ENCODE measurements at regions not wholly inside any gene's neighbourhood (a gene's known extent, or its start where the extent isn't known, plus 50 kb on each side); places are given as distances from the start of the nearest gene placed in this dataset.

DNA sequence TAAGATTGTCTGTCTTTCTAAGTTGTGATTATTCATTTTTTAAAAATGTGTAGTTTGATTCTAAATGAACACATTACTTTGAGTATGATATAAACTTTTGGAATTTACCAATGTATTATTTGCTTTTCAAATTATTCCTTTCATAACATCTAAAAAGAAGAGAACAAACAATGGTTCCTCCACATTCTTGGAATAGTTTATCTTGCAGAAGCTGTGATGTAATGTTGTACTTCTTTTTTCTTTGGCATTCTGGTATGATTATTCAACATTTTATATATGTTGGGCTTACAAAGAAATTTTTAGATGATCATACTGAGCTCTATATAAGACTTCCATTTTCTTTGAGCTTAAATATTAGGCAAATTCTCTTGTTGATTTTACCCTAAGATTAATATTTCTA, 419.2 kb downstream of the DIPK2A start:
- no peak overlapping the region for H3K4me2 ChIP-seq
- intact Hi-C loops (cut with micrococcal nuclease; ENCODE audit: unreplicated experiment): no loop called here
- H3K27ac ChIP-seq: no peak overlapping the region
- H3K4me1 ChIP-seq (replicated peaks; ENCODE audit: insufficient read depth): peaks cover 12% of the 10 kb centered on the region
- H3K9me3 ChIP-seq (ENCODE audit: insufficient read depth, low read depth): no peaks in the 10 kb centered on the region; the same call in 1 of the 2 replicates
- H3F3A ChIP-seq (ENCODE audit: insufficient read depth, low read depth): no peaks in the 10 kb centered on the region
- no peak overlapping the region for H2AFZ ChIP-seq
- H3K36me3 ChIP-seq (ENCODE audit: low read depth): no peaks in the 10 kb centered on the region
- CTCF ChIA-PET: no interaction called here
- peak in 1 of 2 experiments; percentile 36 for DNase-seq
- TF ChIP-seq EZH2 (IDR thresholded peaks at IDR 0.05; ENCODE audit: low read depth): no peak
- TF ChIP-seq, protein P1, sequence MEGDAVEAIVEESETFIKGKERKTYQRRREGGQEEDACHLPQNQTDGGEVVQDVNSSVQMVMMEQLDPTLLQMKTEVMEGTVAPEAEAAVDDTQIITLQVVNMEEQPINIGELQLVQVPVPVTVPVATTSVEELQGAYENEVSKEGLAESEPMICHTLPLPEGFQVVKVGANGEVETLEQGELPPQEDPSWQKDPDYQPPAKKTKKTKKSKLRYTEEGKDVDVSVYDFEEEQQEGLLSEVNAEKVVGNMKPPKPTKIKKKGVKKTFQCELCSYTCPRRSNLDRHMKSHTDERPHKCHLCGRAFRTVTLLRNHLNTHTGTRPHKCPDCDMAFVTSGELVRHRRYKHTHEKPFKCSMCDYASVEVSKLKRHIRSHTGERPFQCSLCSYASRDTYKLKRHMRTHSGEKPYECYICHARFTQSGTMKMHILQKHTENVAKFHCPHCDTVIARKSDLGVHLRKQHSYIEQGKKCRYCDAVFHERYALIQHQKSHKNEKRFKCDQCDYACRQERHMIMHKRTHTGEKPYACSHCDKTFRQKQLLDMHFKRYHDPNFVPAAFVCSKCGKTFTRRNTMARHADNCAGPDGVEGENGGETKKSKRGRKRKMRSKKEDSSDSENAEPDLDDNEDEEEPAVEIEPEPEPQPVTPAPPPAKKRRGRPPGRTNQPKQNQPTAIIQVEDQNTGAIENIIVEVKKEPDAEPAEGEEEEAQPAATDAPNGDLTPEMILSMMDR (conservative IDR thresholded peaks at IDR 0.05): no peak
- no peak overlapping the region for H3K4me3 ChIP-seq
- no peaks in the 10 kb centered on the region for H3K79me2 ChIP-seq (ENCODE audit: low read depth)
- no peaks in the 10 kb centered on the region for H3K27me3 ChIP-seq (ENCODE audit: insufficient read depth, low read depth)
- no peaks in the 10 kb centered on the region for H4K20me1 ChIP-seq (ENCODE audit: insufficient read depth)
- H3K9me2 ChIP-seq (ENCODE audit: insufficient read depth): no peaks in the 10 kb centered on the region
- BruUV-seq (replicated peaks): no TSS peak
- POLR2A ChIA-PET (ENCODE audit: unreplicated experiment): interaction anchor here (0.5 kb wide), 1 partner anchor 26 kb away, joined by 5 read pairs; no protein-coding TSS in a partner anchor

DNA sequence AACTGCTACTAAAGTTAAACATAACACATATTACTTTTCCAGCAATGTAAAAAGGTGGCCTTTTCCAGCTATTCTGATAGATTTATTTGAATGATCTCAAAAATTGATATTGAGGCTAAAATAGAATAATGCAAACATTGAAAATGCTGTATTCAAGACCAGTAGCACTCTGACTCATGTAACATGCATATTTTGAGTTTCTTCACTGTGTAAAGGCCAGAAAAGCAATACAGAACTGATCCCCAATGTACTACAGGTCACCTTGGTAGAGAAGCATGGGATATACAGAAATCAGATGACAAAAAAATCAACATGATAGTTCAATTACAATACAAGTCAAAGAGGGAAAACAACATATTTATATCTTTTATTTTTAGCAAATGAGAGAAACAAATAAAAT, 419.6 kb downstream of the DIPK2A start:
- DNase-seq: no peak
- H3K36me3 ChIP-seq (ENCODE audit: low read depth): no peaks in the 10 kb centered on the region
- H3K9me2 ChIP-seq (ENCODE audit: insufficient read depth): no peaks in the 10 kb centered on the region
- H3K27ac ChIP-seq: no peak overlapping the region
- peaks cover 12% of the 10 kb centered on the region for H3K4me1 ChIP-seq (replicated peaks; ENCODE audit: insufficient read depth)
- ChIA-PET POLR2A (ENCODE audit: unreplicated experiment) (interaction anchor here (0.5 kb wide), 1 partner anchor 26 kb away, joined by 5 read pairs; no protein-coding TSS in a partner anchor), CTCF (no interaction called here)
- no TSS peak for BruUV-seq (replicated peaks)
- no peak overlapping the region for H2AFZ ChIP-seq
- no peaks in the 10 kb centered on the region; the same call in 1 of the 2 replicates for H3K9me3 ChIP-seq (ENCODE audit: insufficient read depth, low read depth)
- no peak for TF ChIP-seq EZH2 (IDR thresholded peaks at IDR 0.05; ENCODE audit: low read depth)
- no peaks in the 10 kb centered on the region for H4K20me1 ChIP-seq (ENCODE audit: insufficient read depth)
- intact Hi-C loops (cut with micrococcal nuclease; ENCODE audit: unreplicated experiment): no loop called here
- H3K79me2 ChIP-seq (ENCODE audit: low read depth): no peaks in the 10 kb centered on the region
- H3K27me3 ChIP-seq (ENCODE audit: insufficient read depth, low read depth): no peaks in the 10 kb centered on the region
- H3F3A ChIP-seq (ENCODE audit: insufficient read depth, low read depth): no peaks in the 10 kb centered on the region
- no peak overlapping the region for H3K4me2 ChIP-seq
- no peak overlapping the region for H3K4me3 ChIP-seq

DNA sequence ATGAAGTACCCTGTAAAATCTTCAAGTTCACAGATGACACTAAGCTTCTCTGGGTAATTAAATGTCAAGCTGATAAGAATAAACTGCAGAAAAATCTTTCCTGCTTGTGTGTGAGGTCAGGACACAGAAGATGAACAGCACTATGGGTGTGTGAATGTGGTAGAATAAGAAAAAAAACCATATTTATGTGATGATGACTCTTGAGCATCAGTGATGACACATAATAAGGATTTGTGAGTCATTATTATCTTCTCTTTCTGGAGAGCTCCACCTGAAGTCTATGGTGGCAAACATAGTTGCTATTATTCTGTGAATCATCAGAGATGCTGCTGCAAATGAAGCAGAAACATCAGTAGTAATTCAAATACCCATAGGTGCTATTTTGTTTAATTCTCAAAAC, 422.4 kb downstream of the DIPK2A start:
- no peaks in the 10 kb centered on the region; the same call in 1 of the 2 replicates for H3K9me3 ChIP-seq (ENCODE audit: insufficient read depth, low read depth)
- peaks cover 12% of the 10 kb centered on the region for H3K4me1 ChIP-seq (replicated peaks; ENCODE audit: insufficient read depth)
- H2AFZ ChIP-seq: no peak overlapping the region
- POLR2A ChIA-PET (ENCODE audit: unreplicated experiment): interaction anchor here (0.6 kb wide), 1 partner anchor 9 kb away, joined by 6 read pairs; no protein-coding TSS in a partner anchor
- no peak overlapping the region for H3K4me2 ChIP-seq
- H3K4me3 ChIP-seq: no peak overlapping the region
- TF ChIP-seq EZH2 (IDR thresholded peaks at IDR 0.05; ENCODE audit: low read depth): no peak
- TF ChIP-seq, protein P1 (conservative IDR thresholded peaks at IDR 0.05): no peak
- no peaks in the 10 kb centered on the region for H3K36me3 ChIP-seq (ENCODE audit: low read depth)
- H3F3A ChIP-seq (ENCODE audit: insufficient read depth, low read depth): no peaks in the 10 kb centered on the region
- intact Hi-C loops (cut with micrococcal nuclease; ENCODE audit: unreplicated experiment): no loop called here
- no peak overlapping the region for H3K27ac ChIP-seq
- BruUV-seq (replicated peaks): no TSS peak
- CTCF ChIA-PET: no interaction called here
- no peaks in the 10 kb centered on the region for H3K9me2 ChIP-seq (ENCODE audit: insufficient read depth)
- DNase-seq: peak in 1 of 2 experiments; percentile 34
- no peaks in the 10 kb centered on the region for H3K27me3 ChIP-seq (ENCODE audit: insufficient read depth, low read depth)
- H3K79me2 ChIP-seq (ENCODE audit: low read depth): no peaks in the 10 kb centered on the region
- no peaks in the 10 kb centered on the region for H4K20me1 ChIP-seq (ENCODE audit: insufficient read depth)

DNA sequence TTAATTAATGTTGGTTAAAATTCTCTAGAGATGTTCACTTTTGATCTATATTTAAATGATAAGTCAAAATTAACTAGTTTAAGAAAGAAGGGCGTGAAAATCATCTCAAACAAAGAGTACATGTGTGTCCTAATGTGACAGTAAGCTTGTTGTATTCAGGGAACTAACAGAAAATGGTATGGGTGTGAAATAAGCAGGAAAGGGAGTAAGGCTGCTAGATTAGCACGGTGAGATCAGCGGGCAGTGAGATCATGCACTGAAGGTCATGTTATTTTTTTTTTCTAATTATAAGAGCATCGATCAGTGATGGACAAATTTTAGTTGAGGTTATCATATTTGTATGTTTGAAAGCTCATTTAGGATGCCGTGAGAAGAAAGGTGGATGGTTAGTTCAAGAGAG, 430.8 kb downstream of the DIPK2A start:
- Histone ChIP-seq H3K9me2 (ENCODE audit: insufficient read depth) (no peaks in the 10 kb centered on the region), H3K9me3 (ENCODE audit: insufficient read depth, low read depth) (0 out of 2 replicates have a peak, but pooled peaks cover 5% of the 10 kb centered on the region), H3K27me3 (ENCODE audit: insufficient read depth, low read depth) (no peaks in the 10 kb centered on the region), H3K4me2 (no peak overlapping the region), H3K79me2 (ENCODE audit: low read depth) (no peaks in the 10 kb centered on the region), H3K27ac (no peak overlapping the region), H3F3A (ENCODE audit: insufficient read depth, low read depth) (no peaks in the 10 kb centered on the region), H3K4me3 (no peak overlapping the region), H2AFZ (no peak overlapping the region), H3K4me1 (replicated peaks; ENCODE audit: insufficient read depth) (no peaks in the 10 kb centered on the region), H3K36me3 (ENCODE audit: low read depth) (no peaks in the 10 kb centered on the region), H4K20me1 (ENCODE audit: insufficient read depth) (no peaks in the 10 kb centered on the region)
- CTCF ChIA-PET: no interaction called here
- no peak for DNase-seq
- intact Hi-C loops (cut with micrococcal nuclease; ENCODE audit: unreplicated experiment): no loop called here
- BruUV-seq (replicated peaks): no TSS peak
- TF ChIP-seq EZH2 (IDR thresholded peaks at IDR 0.05; ENCODE audit: low read depth): no peak
- TF ChIP-seq, protein P1 (conservative IDR thresholded peaks at IDR 0.05): no peak
- POLR2A ChIA-PET (ENCODE audit: unreplicated experiment): no interaction called here

Measured in PC-9 (cell line).